ENCODE measurements at regions not wholly inside any gene's neighbourhood (a gene's known extent, or its start where the extent isn't known, plus 50 kb on each side); places are given as distances from the start of the nearest gene placed in this dataset.

DNA sequence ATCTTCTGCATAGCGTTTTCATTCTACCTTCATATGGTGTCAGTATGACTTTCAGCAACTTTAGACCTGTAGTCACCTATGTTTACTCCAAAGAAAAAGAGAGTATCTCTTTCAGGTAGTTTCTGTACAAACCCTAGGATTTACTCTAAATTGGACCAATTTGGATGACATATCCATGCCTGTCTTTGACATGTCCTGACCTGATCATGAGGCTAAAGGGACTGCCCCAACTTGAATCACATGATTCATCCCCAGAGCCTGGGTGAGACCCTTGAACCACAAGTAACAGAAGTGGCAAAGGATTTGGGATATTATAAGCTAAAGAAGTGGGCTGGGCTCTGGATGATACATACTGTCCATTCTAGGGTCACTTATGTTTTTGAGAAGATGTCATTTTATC, 124.5 kb upstream of the CSNK1A1L start:
- TF ChIP-seq, protein P1, sequence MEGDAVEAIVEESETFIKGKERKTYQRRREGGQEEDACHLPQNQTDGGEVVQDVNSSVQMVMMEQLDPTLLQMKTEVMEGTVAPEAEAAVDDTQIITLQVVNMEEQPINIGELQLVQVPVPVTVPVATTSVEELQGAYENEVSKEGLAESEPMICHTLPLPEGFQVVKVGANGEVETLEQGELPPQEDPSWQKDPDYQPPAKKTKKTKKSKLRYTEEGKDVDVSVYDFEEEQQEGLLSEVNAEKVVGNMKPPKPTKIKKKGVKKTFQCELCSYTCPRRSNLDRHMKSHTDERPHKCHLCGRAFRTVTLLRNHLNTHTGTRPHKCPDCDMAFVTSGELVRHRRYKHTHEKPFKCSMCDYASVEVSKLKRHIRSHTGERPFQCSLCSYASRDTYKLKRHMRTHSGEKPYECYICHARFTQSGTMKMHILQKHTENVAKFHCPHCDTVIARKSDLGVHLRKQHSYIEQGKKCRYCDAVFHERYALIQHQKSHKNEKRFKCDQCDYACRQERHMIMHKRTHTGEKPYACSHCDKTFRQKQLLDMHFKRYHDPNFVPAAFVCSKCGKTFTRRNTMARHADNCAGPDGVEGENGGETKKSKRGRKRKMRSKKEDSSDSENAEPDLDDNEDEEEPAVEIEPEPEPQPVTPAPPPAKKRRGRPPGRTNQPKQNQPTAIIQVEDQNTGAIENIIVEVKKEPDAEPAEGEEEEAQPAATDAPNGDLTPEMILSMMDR (conservative IDR thresholded peaks at IDR 0.05 in 1 of 2, IDR thresholded peaks at IDR 0.05 in 1 of 2; ENCODE audit: low read depth in 1 of 2, low read length in 2 of 2): no peak
- TF ChIP-seq EZH2 (IDR thresholded peaks at IDR 0.05; ENCODE audit: low read length, missing control alignments): no peak

All from fibroblast of lung (primary cell).